GM20000 (cell line): ENCODE measurements at regions not wholly inside any gene's neighbourhood (a gene's known extent, or its start where the extent isn't known, plus 50 kb on each side); places are given as distances from the start of the nearest gene placed in this dataset.

ENCODE experiments used
- DNase-seq: peaks from one replicate; pipeline ENCODE4 v3.0.0; 2012; ENCODE audit warnings: low spot score
- TF ChIP-seq, protein P1 (sequence below): IDR thresholded peaks from 2 replicates; pipeline ENCODE4 v1.5.1; 2012; ENCODE audit warnings: mild to moderate bottlenecking, control low read depth; ENCODE audit errors: extremely low read depth, missing control alignments

DNA sequence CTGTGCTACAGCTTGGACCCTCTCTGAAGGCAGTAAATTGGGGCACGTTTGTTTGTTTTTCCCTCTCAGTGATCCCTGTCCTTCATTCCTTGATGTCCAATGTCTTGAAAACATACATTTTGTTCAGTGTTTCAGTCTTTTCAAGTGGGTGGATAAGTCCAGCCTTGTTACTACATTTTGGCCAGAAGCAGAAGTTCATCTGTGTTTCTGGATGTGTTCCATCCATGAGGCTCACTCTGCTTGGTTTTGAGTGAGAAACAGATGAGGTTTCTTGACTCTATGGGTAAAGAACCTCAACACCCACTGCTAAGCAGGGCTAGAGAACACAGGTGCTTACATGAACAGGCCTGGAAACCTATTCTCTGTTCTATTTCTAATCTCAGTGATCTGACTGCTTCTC, 74.5 kb upstream of the RFX8 start:
- no peak for DNase-seq
- TF ChIP-seq, protein P1, sequence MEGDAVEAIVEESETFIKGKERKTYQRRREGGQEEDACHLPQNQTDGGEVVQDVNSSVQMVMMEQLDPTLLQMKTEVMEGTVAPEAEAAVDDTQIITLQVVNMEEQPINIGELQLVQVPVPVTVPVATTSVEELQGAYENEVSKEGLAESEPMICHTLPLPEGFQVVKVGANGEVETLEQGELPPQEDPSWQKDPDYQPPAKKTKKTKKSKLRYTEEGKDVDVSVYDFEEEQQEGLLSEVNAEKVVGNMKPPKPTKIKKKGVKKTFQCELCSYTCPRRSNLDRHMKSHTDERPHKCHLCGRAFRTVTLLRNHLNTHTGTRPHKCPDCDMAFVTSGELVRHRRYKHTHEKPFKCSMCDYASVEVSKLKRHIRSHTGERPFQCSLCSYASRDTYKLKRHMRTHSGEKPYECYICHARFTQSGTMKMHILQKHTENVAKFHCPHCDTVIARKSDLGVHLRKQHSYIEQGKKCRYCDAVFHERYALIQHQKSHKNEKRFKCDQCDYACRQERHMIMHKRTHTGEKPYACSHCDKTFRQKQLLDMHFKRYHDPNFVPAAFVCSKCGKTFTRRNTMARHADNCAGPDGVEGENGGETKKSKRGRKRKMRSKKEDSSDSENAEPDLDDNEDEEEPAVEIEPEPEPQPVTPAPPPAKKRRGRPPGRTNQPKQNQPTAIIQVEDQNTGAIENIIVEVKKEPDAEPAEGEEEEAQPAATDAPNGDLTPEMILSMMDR, result no peak

DNA sequence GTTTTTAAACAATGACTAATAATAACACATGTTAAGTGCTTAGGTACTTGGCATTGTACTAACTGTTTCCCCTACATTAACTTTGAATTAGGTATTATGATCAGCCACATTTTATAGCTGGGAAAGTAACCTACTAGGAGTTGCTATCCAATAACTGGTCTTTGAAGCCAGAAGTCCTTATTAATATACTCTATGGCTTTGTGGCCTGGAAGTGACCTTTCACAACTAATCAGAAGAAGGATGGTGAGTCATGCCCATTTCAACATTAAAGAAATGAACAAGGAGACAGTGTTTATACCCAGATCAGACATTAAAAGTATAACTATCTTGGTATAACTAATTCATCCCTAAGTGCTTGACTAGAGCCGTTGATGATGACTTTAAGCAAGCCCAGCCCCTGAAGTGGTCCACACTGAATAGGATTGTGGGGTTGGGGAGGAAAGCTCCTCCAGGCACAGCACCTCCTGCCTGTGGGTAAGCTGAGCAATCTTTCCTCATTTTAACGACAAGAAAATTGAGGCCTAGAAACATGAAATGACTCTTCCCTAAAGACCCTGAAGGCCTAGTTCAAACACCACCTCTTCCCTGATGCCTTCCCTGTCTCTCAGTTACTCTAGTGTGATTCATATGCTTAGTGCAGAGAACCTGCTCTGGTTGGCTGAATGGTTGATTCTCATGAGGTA, 71.6 kb upstream of the RFX8 start:
- no peak for DNase-seq
- TF ChIP-seq, protein P1, result no peak

DNA sequence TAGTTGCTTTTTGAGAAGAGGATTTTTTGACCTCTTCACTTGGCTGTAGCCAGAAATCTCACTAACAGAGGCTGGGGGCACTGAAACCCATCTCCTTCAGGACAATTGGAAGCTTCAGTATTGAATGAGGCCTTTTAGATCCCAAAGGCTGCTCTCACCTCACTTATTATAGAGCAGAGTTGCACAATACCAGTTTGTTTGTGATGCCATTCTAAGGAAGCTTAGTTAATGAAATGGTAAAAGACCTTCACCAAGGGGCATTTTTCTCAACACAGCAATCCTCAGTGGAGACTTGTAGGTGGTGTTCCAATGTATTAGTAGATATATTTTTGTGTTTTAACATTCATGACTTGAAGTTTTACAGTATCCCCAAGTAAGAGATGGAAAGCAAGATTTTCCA, 71.0 kb upstream of the RFX8 start:
- TF ChIP-seq, protein P1, result no peak
- no peak for DNase-seq

DNA sequence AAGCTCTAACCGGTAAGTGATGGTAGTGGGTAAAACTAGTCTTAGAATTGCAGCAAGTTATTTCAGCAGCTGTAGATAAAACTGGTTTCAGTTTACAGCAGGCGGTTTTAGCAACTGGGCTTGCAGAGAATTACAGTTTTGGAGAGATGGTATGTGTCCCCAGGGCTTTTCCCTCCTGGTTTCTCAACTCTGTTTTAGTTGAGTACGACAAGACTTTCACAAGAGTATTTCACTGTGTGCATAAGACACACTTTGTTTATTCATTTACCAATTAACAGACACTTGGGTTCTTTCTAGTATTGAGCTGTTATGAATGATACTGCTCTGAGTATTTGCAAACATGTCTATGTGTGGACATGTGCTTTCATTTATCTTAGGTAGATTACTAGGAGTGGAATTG, 65.6 kb upstream of the RFX8 start:
- no peak for DNase-seq
- TF ChIP-seq, protein P1, result no peak

DNA sequence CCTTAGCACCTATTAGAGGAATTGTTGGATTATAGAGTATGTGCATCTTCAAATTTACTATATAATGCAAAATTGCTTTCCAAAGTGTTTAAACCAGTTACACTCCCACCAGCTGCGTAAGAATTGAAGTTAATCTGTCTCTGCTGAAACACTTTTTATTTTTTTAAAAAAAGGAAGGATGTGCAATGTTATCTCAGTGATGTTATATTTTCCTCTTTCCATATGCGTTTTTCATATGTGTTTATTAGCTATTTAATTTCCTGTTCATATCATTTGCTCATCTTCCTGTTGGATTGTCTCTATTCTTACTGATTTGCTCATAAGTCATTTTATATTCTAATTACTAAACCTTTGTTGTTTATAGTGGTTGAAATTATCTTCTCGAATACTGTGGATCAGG, 63.2 kb upstream of the RFX8 start:
- TF ChIP-seq, protein P1, result no peak
- no peak for DNase-seq

DNA sequence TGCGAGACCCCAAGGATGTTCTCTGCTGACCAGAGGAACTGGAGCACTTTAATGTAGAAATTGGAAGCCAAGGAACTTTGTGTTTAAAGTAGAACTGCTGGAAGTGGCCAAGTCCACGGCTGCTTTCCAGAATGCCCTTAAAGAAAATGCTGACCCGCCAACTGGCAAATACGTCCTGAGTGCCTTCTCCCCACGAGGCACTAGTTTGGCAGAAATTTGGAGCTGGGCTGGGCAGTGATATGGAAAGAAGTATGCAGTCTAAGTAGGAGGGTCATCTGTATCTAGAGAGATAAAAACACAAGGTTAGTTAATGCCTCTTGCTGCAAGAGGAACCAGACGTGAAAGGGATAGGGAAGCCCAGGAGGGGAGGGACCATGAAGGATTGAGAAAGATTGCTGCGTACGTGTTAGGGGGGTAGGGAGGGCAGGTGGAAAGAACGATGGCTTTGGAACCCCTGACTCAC, 59.3 kb upstream of the RFX8 start:
- DNase-seq, result no peak
- TF ChIP-seq, protein P1, result no peak

DNA sequence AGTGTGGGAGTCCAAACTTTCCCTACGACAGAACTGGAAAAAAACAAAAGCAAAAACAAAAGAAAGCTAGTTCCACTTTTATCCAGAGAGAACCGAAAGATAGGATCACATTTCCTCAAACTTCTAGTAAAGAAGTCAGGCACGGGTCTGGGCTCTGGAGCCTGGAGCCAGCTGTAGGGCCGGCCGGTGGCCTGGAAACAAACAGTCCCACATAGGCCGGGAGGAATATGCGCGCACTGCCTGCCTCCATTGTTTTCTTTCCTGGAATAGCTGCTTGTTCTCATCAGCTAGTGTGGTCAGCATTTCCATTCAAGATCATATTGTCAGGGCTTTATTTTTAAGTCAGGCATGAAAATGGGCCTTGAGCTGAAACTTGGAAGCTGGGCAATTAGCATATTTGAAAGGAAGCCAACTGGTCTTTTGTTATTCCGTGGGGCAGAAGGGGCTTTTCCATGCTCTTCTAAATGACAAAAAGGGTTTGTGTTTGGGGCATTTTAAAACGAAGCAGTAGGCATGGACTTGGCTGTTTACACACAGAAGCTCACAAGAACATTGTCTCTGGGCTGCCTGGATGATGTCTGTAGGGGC, 58.7 kb upstream of the RFX8 start:
- TF ChIP-seq, protein P1, result no peak

More for the DNA sequence above, 58.7 kb upstream of the RFX8 start:
- DNase-seq, result no peak
